ENCODE measurements at regions not wholly inside any gene's neighbourhood (a gene's known extent, or its start where the extent isn't known, plus 50 kb on each side); places are given as distances from the start of the nearest gene placed in this dataset.

DNA sequence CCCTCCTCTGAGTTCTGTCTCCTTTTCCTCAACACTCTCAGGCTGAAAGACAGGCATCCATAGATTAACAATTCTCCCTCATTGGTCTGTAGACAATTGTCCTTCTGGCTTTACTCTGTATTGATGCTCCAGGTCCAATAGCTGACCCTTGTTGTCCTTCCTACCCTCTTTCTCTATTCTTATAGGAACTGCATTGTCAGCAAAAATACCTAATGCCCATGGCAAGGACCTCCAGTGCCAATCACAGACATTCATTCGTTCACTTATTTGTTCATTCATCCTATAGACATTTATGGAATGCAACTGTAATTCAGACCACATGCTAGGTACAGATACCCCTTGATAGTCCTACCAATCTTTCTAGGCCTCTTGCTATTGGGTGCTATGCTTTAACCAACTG, 69.8 kb upstream of the DTNA start:
- no peak overlapping the region for H3K4me3 ChIP-seq (ENCODE audit: low read depth, low read length)
- DNase-seq (ENCODE audit: low read depth): no peak
- TF ChIP-seq, protein P1, sequence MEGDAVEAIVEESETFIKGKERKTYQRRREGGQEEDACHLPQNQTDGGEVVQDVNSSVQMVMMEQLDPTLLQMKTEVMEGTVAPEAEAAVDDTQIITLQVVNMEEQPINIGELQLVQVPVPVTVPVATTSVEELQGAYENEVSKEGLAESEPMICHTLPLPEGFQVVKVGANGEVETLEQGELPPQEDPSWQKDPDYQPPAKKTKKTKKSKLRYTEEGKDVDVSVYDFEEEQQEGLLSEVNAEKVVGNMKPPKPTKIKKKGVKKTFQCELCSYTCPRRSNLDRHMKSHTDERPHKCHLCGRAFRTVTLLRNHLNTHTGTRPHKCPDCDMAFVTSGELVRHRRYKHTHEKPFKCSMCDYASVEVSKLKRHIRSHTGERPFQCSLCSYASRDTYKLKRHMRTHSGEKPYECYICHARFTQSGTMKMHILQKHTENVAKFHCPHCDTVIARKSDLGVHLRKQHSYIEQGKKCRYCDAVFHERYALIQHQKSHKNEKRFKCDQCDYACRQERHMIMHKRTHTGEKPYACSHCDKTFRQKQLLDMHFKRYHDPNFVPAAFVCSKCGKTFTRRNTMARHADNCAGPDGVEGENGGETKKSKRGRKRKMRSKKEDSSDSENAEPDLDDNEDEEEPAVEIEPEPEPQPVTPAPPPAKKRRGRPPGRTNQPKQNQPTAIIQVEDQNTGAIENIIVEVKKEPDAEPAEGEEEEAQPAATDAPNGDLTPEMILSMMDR (IDR thresholded peaks at IDR 0.05; ENCODE audit: control insufficient read depth, extremely low read depth, insufficient read depth): no peak

DNA sequence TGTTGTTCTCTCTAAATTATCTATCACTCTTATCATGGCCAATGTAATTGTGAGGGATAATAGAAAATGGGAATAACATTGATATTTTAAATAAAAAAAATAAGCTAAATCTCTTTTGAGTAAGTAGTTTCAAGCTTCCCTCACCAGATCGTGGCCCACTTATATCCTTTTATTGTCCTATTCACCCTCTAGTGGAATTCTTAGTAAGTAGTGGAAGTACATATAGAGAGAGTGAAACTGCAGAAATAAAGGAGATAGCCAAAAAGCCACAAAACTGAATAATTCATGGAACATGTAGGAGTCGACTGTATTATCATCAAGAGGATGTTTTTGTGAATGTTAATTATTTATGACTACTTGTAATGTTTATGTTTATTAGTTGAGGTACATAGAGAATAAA, 66.1 kb upstream of the DTNA start:
- DNase-seq (ENCODE audit: low read depth): no peak
- H3K4me3 ChIP-seq (ENCODE audit: low read depth, low read length): no peak overlapping the region
- TF ChIP-seq, protein P1 (IDR thresholded peaks at IDR 0.05; ENCODE audit: control insufficient read depth, extremely low read depth, insufficient read depth): no peak

DNA sequence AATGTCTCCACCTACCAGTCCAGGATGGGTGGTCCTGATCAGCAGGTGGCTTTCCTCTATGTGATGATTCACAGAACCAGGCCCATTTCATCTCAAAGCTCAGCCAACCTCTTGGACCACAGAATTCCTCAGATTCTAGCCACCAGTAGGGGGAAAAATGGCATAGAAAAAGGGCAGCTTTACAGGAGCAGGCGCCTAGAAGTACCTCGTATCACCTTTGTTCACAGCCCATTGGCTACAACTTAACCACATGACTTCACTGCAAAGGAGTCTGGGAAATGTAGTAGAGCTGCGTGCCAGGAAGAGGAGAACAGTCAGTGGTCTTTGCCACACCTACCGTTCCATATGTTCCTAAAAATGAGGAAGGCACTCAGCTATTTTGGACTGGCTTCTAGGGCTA, 62.8 kb upstream of the DTNA start:
- H3K4me3 ChIP-seq (ENCODE audit: low read depth, low read length): no peak overlapping the region
- DNase-seq (ENCODE audit: low read depth): no peak

DNA sequence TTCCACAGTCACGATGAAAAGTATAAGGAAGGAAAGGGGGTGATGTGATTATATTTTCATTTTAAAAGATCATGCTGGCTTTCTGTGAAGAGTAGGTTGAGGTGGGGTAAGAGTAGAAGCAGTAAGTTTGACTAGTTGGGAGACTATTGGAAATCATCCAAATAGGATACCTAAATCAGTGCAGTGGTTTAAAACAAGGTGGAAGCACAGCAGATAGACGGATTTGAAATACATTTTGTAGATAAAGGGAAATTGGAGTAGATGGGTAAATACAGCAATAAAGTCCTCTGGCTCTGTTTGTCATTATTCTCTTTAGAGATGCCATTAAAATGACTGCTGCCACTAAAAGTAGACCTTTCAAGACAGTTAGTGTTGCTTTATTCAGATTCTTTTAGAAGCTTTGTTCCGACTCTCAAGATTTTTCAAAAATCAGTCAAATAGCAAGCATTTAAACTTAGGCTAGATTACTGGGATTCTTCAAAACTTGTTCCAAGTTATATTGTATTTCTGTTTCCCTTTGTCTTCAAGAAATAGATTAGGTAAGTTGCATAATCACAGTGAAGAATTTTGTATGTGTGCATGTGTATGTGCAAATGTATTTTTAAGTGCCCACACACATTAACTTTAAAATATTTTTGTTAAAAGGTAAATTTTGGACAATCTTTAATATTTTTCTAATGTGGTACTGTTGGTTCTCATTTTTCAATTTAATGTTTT, 61.7 kb upstream of the DTNA start:
- TF ChIP-seq, protein P1 (IDR thresholded peaks at IDR 0.05; ENCODE audit: control insufficient read depth, extremely low read depth, insufficient read depth): no peak
- no peak for DNase-seq (ENCODE audit: low read depth)
- H3K4me3 ChIP-seq (ENCODE audit: low read depth, low read length): no peak overlapping the region

More for the DNA sequence above, 62.8 kb upstream of the DTNA start:
- TF ChIP-seq, protein P1 (IDR thresholded peaks at IDR 0.05; ENCODE audit: control insufficient read depth, extremely low read depth, insufficient read depth): no peak

DNA sequence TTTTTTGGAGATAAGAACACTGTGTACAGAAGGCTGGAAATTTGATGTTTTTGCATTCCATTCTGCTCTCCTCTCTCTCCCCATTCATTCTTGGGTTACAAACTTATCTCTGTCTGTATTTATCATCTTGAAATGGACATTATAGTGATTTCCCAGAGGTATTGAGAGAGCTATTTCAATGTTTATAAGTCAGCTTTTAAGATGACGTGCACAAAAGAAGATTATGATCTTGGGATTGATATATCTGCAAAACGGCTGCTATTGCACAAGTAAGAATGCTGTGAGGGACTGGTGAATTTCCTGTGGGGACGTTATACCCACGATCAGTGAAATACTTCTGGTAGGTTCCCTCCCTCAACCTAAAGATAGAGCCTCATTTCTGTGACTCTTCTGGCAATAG, 61.0 kb upstream of the DTNA start:
- TF ChIP-seq, protein P1 (IDR thresholded peaks at IDR 0.05; ENCODE audit: control insufficient read depth, extremely low read depth, insufficient read depth): no peak
- no peak overlapping the region for H3K4me3 ChIP-seq (ENCODE audit: low read depth, low read length)
- DNase-seq (ENCODE audit: low read depth): no peak

DNA sequence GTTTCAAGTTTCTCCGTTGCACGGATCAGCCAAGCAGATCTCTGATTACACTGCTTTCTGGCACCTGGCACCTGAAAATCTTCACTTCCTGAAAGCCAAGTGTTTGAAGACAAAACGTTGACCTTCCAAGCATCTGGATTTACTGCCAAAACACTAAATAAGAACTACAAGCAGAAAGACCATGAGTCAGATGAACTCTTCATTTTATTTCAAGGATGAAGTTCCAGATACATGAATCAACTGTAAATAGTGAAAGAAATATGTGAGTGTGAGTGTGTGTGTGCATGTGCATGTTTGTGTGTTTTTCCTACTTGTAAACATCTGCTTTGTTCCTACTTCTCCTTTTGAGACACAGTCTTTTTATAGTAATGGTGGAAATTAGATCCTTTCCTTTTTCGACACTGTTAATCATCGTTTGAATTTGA, 60.0 kb upstream of the DTNA start:
- no peak overlapping the region for H3K4me3 ChIP-seq (ENCODE audit: low read depth, low read length)
- TF ChIP-seq, protein P1 (IDR thresholded peaks at IDR 0.05; ENCODE audit: control insufficient read depth, extremely low read depth, insufficient read depth): no peak
- no peak for DNase-seq (ENCODE audit: low read depth)

Data from LNCaP clone FGC (cell line).